Glutamatergic neuron (in vitro differentiated cells): ENCODE measurements at regions not wholly inside any gene's neighbourhood (a gene's known extent, or its start where the extent isn't known, plus 50 kb on each side); places are given as distances from the start of the nearest gene placed in this dataset.
"Not testable (repeated sequence)": the region's sequence is repeated elsewhere in the genome, so short reads cannot be mapped to it uniquely, and the experiment has no call there.

ENCODE experiments used
- DNase-seq: peaks from one replicate; pipeline ENCODE4 v3.0.0; 2022
- H3K27ac Mint-ChIP-seq: one replicate; pipeline ENCODE4 v1.8.0; 2020; ENCODE audit warnings: mild to moderate bottlenecking, mixed read lengths, inconsistent platforms; ENCODE audit not compliant: unreplicated experiment
- H3K27me3 Mint-ChIP-seq: one replicate; pipeline ENCODE4 v1.8.0; 2020; ENCODE audit warnings: mild to moderate bottlenecking, moderate library complexity, mixed read lengths, inconsistent platforms; ENCODE audit not compliant: unreplicated experiment
- H3K36me3 Mint-ChIP-seq: one replicate; pipeline ENCODE4 v1.8.0; 2020; ENCODE audit warnings: mild to moderate bottlenecking, mixed read lengths, inconsistent platforms; ENCODE audit not compliant: unreplicated experiment
- H3K4me1 Mint-ChIP-seq: one replicate; pipeline ENCODE4 v1.8.0; 2020; ENCODE audit warnings: mild to moderate bottlenecking, low read depth, mixed read lengths, inconsistent platforms; ENCODE audit not compliant: unreplicated experiment
- H3K4me3 Mint-ChIP-seq: one replicate; pipeline ENCODE4 v1.8.0; 2020; ENCODE audit warnings: mild to moderate bottlenecking, mixed read lengths, inconsistent platforms; ENCODE audit not compliant: unreplicated experiment
- H3K9me3 Mint-ChIP-seq: one replicate; pipeline ENCODE4 v1.8.0; 2020; ENCODE audit warnings: mild to moderate bottlenecking, moderate library complexity, mixed read lengths, inconsistent platforms; ENCODE audit not compliant: unreplicated experiment
- CTCF ChIP-seq: fragments of 200-600 bp; sonication (generic); IDR thresholded peaks from one replicate; pipeline ENCODE4 v1.5.0; 2021; ENCODE audit not compliant: partially characterized antibody, unreplicated experiment

DNA sequence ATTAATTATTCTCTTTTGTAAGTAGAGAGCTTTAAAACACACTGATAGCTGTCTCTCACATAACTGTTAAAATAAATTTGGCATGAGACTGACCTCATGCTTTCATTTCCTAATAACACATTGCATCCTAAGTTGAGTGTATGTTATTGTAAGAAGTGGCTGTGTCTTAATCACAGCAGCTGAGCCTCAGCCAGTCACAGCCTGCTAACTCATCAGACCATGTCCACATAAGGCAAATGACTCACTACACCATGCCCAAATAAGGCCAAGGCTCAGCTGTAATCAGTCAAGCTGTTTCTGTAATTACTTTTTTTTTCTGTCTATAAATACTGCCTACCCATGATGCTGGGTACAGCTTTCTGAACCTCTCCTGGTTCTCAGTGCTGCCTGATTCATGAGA is 860.9 kb downstream of the XPNPEP1 start:
- no peaks in the 10 kb centered on the region for H3K36me3 Mint-ChIP-seq
- no peak overlapping the region for H3K4me3 Mint-ChIP-seq
- H3K27ac Mint-ChIP-seq: no peak overlapping the region
- H3K27me3 Mint-ChIP-seq: no peaks in the 10 kb centered on the region
- no peak for TF ChIP-seq CTCF
- no peak for DNase-seq
- no peaks in the 10 kb centered on the region for H3K9me3 Mint-ChIP-seq
- H3K4me1 Mint-ChIP-seq: no peaks in the 10 kb centered on the region

GRCh38 chr10:109055243-109055642 is 868.1 kb downstream of the XPNPEP1 start:
- no peak for TF ChIP-seq CTCF
- no peaks in the 10 kb centered on the region for H3K36me3 Mint-ChIP-seq
- H3K9me3 Mint-ChIP-seq: no peaks in the 10 kb centered on the region
- DNase-seq: no peak
- H3K27me3 Mint-ChIP-seq: no peaks in the 10 kb centered on the region
- no peaks in the 10 kb centered on the region for H3K4me1 Mint-ChIP-seq
- H3K4me3 Mint-ChIP-seq: no peak overlapping the region
- no peak overlapping the region for H3K27ac Mint-ChIP-seq

DNA sequence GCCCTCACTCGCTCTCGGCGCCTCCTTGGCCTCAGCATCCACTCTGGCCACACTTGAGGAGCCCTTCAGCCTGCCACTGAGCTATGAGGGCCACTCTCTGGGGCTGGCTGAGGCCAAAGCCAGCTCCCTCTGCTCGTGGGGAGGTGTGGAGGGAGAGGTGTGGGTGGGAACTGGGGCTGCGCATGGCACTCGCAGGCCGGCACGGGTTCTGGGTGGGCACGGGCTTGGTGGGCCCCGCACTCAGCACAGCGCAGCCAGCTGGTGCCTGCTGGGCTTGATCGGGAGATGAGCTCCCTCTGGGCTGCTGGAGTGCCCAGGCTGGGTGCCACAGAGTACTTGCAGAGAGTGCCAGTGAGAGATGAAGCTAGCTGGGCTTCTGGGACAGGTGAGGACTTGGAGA is 875.5 kb downstream of the XPNPEP1 start:
- DNase-seq: no peak
- Mint-ChIP-seq H3K27ac (no peak overlapping the region), H3K27me3 (peaks cover 2% of the 10 kb centered on the region), H3K4me1 (no peaks in the 10 kb centered on the region), H3K9me3 (no peaks in the 10 kb centered on the region), H3K36me3 (no peaks in the 10 kb centered on the region), H3K4me3 (no peak overlapping the region)
- TF ChIP-seq CTCF: no peak

DNA sequence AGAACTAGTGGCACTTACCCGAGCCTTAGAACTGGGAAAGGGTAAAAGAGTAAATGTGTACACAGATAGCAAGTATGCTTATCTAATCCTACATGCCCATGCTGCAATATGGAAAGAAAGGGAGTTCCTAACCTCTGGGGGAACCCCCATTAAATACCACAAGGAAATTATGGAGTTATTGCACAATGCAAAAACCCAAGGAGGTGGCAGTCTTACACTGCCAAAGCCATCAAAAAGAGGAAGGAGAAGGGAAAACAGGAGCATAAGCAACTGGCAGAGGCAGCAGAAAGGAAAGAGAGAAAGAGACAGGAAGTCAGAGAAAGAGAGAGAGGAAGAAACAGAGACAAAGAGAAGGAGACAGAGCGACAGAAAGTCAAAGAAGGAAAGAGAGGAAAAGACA is 876.9 kb downstream of the XPNPEP1 start:
- not testable (repeated sequence) for H3K27me3 Mint-ChIP-seq, H3K9me3 Mint-ChIP-seq, H3K4me3 Mint-ChIP-seq, H3K4me1 Mint-ChIP-seq, H3K27ac Mint-ChIP-seq, DNase-seq, H3K36me3 Mint-ChIP-seq

- no peak overlapping the region for H3K27ac Mint-ChIP-seq
- TF ChIP-seq CTCF: no peak
- no peak overlapping the region for H3K4me3 Mint-ChIP-seq
- H3K9me3 Mint-ChIP-seq: no peaks in the 10 kb centered on the region
- H3K36me3 Mint-ChIP-seq: no peaks in the 10 kb centered on the region
- no peak for DNase-seq
- H3K27me3 Mint-ChIP-seq: peaks cover 2% of the 10 kb centered on the region
- no peaks in the 10 kb centered on the region for H3K4me1 Mint-ChIP-seq
These were observed 882.7 kb downstream of the XPNPEP1 start for GRCh38 chr10:109040622-109041021.

DNA sequence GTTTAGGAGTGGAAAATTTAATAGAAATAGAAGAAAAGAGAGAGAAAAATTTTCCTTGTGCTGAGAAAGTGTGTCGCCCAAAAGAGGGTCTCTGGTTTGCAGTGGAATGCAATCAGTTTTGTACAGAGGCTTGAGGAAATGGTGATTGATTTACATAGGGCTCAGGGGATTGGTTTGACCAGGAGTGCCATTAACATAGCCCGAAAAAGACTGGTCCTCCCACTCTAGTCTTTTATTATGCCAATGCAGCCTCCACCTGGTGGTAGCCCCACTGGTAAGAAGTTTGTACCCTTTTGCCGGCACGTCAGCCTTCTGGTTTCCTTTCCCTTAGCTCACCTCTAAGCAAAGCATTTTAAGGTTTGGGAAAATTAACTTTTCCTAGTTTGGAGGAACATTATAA is 885.3 kb downstream of the XPNPEP1 start:
- TF ChIP-seq CTCF: no peak
- Mint-ChIP-seq H3K4me1 (no peaks in the 10 kb centered on the region), H3K36me3 (no peaks in the 10 kb centered on the region), H3K9me3 (no peaks in the 10 kb centered on the region), H3K4me3 (no peak overlapping the region), H3K27ac (no peak overlapping the region), H3K27me3 (peaks cover 2% of the 10 kb centered on the region)
- DNase-seq: no peak
